Osteoblast (primary cell): ENCODE measurements at regions not wholly inside any gene's neighbourhood (a gene's known extent, or its start where the extent isn't known, plus 50 kb on each side); places are given as distances from the start of the nearest gene placed in this dataset.
A peak's percentile ranks its signal among the peaks of the same experiment; 100 is the strongest.

Source experiments
- DNase-seq: peaks from one replicate; pipeline ENCODE4 v3.0.0; 2011; ENCODE audit warnings: low spot score, mixed read lengths; ENCODE audit not compliant: insufficient read length; ENCODE audit errors: missing footprints
- H2AFZ ChIP-seq: 2 replicates; pipeline ENCODE4 v1.6.0; 2011; ENCODE audit warnings: mild to moderate bottlenecking, low read length
- H3K27ac ChIP-seq: 2 replicates; pipeline ENCODE4 v1.5.1; 2011; ENCODE audit warnings: mild to moderate bottlenecking, low read depth, low read length, moderate library complexity
- H3K27me3 ChIP-seq: 2 replicates; pipeline ENCODE4 v1.6.0; 2012; ENCODE audit warnings: mild to moderate bottlenecking, control low read depth, inconsistent platforms, low read length, moderate library complexity; ENCODE audit not compliant: insufficient read depth
- H3K36me3 ChIP-seq: 2 replicates; pipeline ENCODE4 v1.5.1; 2011; ENCODE audit warnings: mild to moderate bottlenecking, low read length, control low read depth, moderate library complexity; ENCODE audit not compliant: insufficient read depth
- H3K4me1 ChIP-seq: 2 replicates; pipeline ENCODE4 v1.5.1; 2011; ENCODE audit warnings: mild to moderate bottlenecking, low read length, control low read depth, moderate library complexity; ENCODE audit not compliant: insufficient read depth
- H3K4me2 ChIP-seq: 2 replicates; pipeline ENCODE4 v1.6.0; 2011; ENCODE audit warnings: mild to moderate bottlenecking, low read length; ENCODE audit not compliant: insufficient read depth
- H3K4me3 ChIP-seq: fragments of 200-600 bp; sonication (generic); 3 replicates; pipeline ENCODE4 v1.5.1; 2012; ENCODE audit warnings: mild to moderate bottlenecking, low read length, inconsistent platforms; ENCODE audit not compliant: insufficient read depth
- H3K79me2 ChIP-seq: 2 replicates; pipeline ENCODE4 v1.6.0; 2012; ENCODE audit warnings: mild to moderate bottlenecking, low read length, control low read depth, inconsistent platforms; ENCODE audit not compliant: insufficient read depth
- H3K9me3 ChIP-seq: 2 replicates; pipeline ENCODE4 v1.5.1; 2011; ENCODE audit warnings: low read depth, low read length, control low read depth
- H4K20me1 ChIP-seq: 2 replicates; pipeline ENCODE4 v1.6.0; 2012; ENCODE audit warnings: mild to moderate bottlenecking, low read length, control low read depth; ENCODE audit not compliant: insufficient read depth
- TF ChIP-seq, protein P1 (sequence below): IDR thresholded peaks from 2 replicates; pipeline ENCODE4 v1.5.1; 2011; ENCODE audit warnings: mild to moderate bottlenecking, low read depth, low read length, moderate library complexity; ENCODE audit errors: extremely low read depth

DNA sequence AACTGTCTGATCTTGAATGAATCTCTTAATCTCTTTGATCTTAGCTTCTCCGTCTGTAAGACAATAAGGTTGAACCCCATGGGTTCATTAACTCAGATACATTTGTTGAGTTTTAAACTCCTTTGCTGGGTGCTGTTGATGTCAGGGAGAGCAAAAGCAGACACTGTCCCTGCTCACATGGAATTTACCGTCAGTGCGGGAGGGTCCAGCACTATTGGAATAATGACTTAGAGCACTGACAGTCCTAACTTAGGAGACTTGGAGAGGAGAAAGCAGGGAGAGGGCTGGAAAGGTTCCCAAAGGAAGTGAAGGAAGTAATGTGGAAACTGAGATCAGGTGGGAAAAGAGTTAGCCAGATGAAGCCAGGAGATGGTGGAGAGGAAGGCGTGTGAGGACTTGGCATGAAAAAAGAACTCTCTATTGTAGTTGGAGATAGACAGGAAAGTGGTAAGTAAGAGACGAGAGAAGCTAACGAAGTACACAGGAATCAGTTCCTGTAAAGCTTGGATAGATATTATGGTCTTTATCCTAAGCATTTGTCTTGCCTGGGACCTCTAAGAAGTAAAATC lies 141.4 kb upstream of the SERTAD2 start:
- TF ChIP-seq, protein P1, sequence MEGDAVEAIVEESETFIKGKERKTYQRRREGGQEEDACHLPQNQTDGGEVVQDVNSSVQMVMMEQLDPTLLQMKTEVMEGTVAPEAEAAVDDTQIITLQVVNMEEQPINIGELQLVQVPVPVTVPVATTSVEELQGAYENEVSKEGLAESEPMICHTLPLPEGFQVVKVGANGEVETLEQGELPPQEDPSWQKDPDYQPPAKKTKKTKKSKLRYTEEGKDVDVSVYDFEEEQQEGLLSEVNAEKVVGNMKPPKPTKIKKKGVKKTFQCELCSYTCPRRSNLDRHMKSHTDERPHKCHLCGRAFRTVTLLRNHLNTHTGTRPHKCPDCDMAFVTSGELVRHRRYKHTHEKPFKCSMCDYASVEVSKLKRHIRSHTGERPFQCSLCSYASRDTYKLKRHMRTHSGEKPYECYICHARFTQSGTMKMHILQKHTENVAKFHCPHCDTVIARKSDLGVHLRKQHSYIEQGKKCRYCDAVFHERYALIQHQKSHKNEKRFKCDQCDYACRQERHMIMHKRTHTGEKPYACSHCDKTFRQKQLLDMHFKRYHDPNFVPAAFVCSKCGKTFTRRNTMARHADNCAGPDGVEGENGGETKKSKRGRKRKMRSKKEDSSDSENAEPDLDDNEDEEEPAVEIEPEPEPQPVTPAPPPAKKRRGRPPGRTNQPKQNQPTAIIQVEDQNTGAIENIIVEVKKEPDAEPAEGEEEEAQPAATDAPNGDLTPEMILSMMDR: no peak
- Histone ChIP-seq H3K36me3 (no peaks in the 10 kb centered on the region), H4K20me1 (no peaks in the 10 kb centered on the region), H3K4me3 (no peak overlapping the region), H3K9me3 (no peaks in the 10 kb centered on the region), H3K4me1 (peaks cover 42% of the 10 kb centered on the region), H3K4me2 (no peak overlapping the region), H3K27ac (no peak overlapping the region), H3K79me2 (no peaks in the 10 kb centered on the region), H3K27me3 (no peaks in the 10 kb centered on the region), H2AFZ (peak overlapping the region; percentile 10)
- no peak for DNase-seq

DNA sequence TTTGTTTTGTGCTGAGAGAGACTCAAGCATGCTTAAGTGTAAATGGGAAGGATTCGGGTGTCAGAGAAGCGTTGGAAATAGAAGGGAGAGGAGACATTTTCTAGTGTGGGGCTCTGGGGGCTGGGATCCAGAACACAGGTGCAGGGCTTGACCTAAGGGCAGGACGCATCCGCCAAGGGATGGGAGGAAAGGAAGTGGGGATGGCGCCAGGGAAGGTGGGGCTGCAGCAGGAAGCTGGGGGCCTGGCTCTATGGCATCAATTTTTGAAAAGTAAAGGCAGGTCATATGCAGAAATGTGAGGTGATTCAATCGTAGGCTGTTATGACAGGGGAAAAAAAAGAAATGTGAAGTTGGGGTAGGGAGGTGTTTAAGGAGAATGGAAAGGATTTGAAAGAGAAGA lies 143.2 kb upstream of the SERTAD2 start:
- TF ChIP-seq, protein P1: no peak
- H3K9me3 ChIP-seq: no peaks in the 10 kb centered on the region
- peaks cover 42% of the 10 kb centered on the region for H3K4me1 ChIP-seq
- no peak overlapping the region for H2AFZ ChIP-seq
- no peaks in the 10 kb centered on the region for H3K27me3 ChIP-seq
- no peak overlapping the region for H3K4me3 ChIP-seq
- no peak overlapping the region for H3K4me2 ChIP-seq
- H4K20me1 ChIP-seq: no peaks in the 10 kb centered on the region
- no peaks in the 10 kb centered on the region for H3K36me3 ChIP-seq
- no peak overlapping the region for H3K27ac ChIP-seq
- DNase-seq: no peak
- no peaks in the 10 kb centered on the region for H3K79me2 ChIP-seq

DNA sequence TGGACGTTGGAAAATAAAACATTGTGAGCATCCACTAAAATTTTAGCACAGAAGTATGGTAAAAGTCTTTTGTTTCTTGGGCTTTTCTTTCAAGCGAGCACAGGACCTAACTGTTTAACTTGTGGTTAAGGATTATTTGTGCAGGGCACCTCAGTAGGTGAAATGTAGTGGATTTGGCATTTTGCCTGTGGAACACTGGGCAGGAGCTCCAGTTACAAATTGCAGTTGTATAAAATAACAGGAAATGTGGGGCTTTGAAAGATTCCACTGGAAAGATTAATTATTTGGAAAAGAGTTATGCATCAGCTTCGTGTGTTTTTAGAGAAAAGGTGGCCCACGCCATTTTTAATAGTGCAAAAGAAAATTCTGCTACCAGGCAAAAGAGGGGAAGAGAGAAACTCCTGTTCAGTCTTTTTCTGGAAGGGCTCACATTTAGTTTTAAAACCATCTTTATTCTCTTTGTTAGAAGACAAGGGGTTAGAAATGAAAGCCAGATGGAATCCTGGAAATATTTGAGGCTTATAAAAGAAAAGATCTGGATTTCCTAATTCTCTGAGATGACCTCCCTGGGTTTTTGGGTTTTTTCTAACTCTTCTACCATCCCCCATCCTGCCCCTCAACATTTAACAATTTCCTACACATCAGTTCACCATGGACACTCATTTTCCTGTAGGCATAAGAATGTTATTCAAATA lies 144.3 kb upstream of the SERTAD2 start:
- Histone ChIP-seq H3K4me1 (peaks cover 34% of the 10 kb centered on the region), H3K27me3 (no peaks in the 10 kb centered on the region), H3K9me3 (no peaks in the 10 kb centered on the region), H3K4me3 (no peak overlapping the region), H2AFZ (peak overlapping the region; percentile 58), H3K27ac (peak overlapping the region; percentile 62), H4K20me1 (no peaks in the 10 kb centered on the region), H3K36me3 (no peaks in the 10 kb centered on the region), H3K4me2 (peak overlapping the region; percentile 35), H3K79me2 (no peaks in the 10 kb centered on the region)
- peak; percentile 81 for DNase-seq
- TF ChIP-seq, protein P1: no peak

DNA sequence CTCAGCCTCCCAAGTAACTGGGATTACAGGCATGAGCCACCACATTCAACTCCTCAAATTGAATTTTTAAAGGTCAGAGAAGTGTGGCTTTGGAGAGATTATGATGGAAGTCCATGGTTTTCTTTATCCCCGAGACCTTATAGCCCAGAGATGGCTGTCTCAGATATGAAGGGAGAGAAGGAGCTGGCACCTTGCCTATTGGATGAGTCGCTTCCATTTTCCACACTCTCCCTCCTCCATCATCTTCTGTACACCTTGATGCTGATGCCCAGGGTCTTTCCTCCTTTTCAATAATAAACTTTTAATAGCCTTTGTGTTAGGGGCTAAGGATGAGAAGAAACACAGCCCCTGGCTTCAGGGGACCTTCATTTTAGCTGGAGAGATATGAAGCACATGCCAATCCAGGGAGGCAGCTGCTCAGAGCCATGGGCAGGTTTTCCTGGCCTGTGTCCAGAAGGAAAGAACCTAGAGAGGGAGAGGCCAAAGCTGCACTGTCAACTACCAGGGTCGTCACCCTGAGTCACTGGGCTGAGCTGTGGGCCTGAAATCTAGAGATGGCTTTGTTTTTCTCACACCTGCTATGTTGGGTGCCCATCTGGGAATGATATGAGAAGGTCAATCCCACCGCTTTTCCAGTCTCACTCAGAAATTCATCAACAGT lies 146.0 kb upstream of the SERTAD2 start:
- TF ChIP-seq, protein P1: no peak
- Histone ChIP-seq H3K9me3 (no peaks in the 10 kb centered on the region), H3K79me2 (no peaks in the 10 kb centered on the region), H3K27ac (no peak overlapping the region), H4K20me1 (no peaks in the 10 kb centered on the region), H3K4me2 (no peak overlapping the region), H3K4me3 (no peak overlapping the region), H3K27me3 (no peaks in the 10 kb centered on the region), H3K4me1 (peaks cover 23% of the 10 kb centered on the region), H2AFZ (no peak overlapping the region), H3K36me3 (no peaks in the 10 kb centered on the region)
- peak; percentile 39 for DNase-seq
